Upper lobe of left lung (tissue), 4 donors: ENCODE measurements at regions not wholly inside any gene's neighbourhood (a gene's known extent, or its start where the extent isn't known, plus 50 kb on each side); places are given as distances from the start of the nearest gene placed in this dataset.

Experiments used
- POLR2A ChIP-seq, 4 donors: fragments of 450-650 bp; IDR thresholded peaks; one replicate each; pipeline ENCODE4 v1.5.1; 2016 to 2017; ENCODE audit warnings: antibody characterized with exemption in 4 of 4, mild to moderate bottlenecking in 2 of 4
- POLR2AphosphoS5 ChIP-seq, 2 donors: sonication (generic); formaldehyde crosslinking; IDR thresholded peaks; one replicate each; pipeline ENCODE4 v1.5.1; 2017; ENCODE audit warnings: antibody characterized with exemption in 2 of 2
- TF ChIP-seq, protein P1 (sequence below), 6 experiments: fragments of 450-650 bp in 4 of 6; fragments of 200-600 bp in 2 of 6; sonication (generic) in 2 of 6; IDR thresholded peaks; one replicate each; pipeline ENCODE4 v1.5.1; 2016 to 2019; ENCODE audit warnings: antibody characterized with exemption in 6 of 6

DNA sequence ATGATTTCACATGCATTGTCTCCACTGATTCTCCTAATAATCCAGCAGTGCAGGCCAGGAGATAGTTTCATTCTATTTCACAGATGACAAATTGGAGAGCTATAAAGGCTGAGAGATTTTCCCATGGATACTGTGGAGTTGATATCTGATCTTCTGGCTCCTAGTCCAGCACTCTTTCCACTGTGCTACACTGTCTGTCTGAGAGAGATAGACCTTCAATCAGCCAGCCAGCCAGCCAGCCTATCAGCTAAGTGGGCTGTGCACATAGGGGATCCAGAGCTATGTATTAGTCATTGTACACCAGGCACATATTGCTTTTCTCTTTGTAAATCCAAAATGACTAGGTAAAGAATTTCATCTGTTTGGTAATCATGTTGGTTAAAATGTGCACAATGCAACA lies 91.8 kb upstream of the ATP2B1 start:
- TF ChIP-seq POLR2AphosphoS5 (IDR thresholded peaks at IDR 0.05) (no peak), POLR2A (IDR thresholded peaks at IDR 0.05) (no peak)
- TF ChIP-seq, protein P1, sequence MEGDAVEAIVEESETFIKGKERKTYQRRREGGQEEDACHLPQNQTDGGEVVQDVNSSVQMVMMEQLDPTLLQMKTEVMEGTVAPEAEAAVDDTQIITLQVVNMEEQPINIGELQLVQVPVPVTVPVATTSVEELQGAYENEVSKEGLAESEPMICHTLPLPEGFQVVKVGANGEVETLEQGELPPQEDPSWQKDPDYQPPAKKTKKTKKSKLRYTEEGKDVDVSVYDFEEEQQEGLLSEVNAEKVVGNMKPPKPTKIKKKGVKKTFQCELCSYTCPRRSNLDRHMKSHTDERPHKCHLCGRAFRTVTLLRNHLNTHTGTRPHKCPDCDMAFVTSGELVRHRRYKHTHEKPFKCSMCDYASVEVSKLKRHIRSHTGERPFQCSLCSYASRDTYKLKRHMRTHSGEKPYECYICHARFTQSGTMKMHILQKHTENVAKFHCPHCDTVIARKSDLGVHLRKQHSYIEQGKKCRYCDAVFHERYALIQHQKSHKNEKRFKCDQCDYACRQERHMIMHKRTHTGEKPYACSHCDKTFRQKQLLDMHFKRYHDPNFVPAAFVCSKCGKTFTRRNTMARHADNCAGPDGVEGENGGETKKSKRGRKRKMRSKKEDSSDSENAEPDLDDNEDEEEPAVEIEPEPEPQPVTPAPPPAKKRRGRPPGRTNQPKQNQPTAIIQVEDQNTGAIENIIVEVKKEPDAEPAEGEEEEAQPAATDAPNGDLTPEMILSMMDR (IDR thresholded peaks at IDR 0.05) = no peak
